Large intestine (tissue), 3 donors: ENCODE measurements at regions not wholly inside any gene's neighbourhood (a gene's known extent, or its start where the extent isn't known, plus 50 kb on each side); places are given as distances from the start of the nearest gene placed in this dataset.
A peak's percentile ranks its signal among the peaks of the same experiment; 100 is the strongest.

Experiments used
- DNase-seq, 2 donors: peaks; one replicate each; pipeline versions ENCODE4 v3.0.0 to v3.0.0-alpha.2; 2013
- H3K27ac ChIP-seq: one replicate; pipeline ENCODE4 v1.5.1; 2013; ENCODE audit warnings: low read length
- H3K27me3 ChIP-seq: 2 replicates; pipeline ENCODE4 v1.6.1; 2013; ENCODE audit warnings: low read length; ENCODE audit not compliant: control insufficient read depth, insufficient read depth
- H3K36me3 ChIP-seq: 2 replicates; pipeline ENCODE4 v1.6.1; 2013; ENCODE audit warnings: low read length; ENCODE audit not compliant: control insufficient read depth, insufficient read depth
- H3K4me1 ChIP-seq: one replicate; pipeline ENCODE4 v1.6.1; 2013; ENCODE audit warnings: low read length; ENCODE audit not compliant: control insufficient read depth, insufficient read depth
- H3K4me3 ChIP-seq: one replicate; pipeline ENCODE4 v1.5.1; 2013; ENCODE audit warnings: low read length
- H3K9me3 ChIP-seq: one replicate; pipeline ENCODE4 v1.6.1; 2013; ENCODE audit warnings: mild to moderate bottlenecking, low read depth, low read length, moderate library complexity; ENCODE audit not compliant: control insufficient read depth
- WGBS: methylation state at CpG from one replicate; pipeline ENCODE4 v1.1.5; 2013; ENCODE audit warnings: low lambda C conversion rate; ENCODE audit not compliant: insufficient coverage; 5-methylcytosine and 5-hydroxymethylcytosine counted together

GRCh38 chr6:109230453-109230852, 135.1 kb downstream of the CEP57L1 start:
- peak overlapping the region; percentile 78 for H3K27ac ChIP-seq
- no peaks in the 10 kb centered on the region for H3K27me3 ChIP-seq
- no peak overlapping the region for H3K4me3 ChIP-seq
- peaks cover 3% of the 10 kb centered on the region for H3K9me3 ChIP-seq
- no CpG with 5 or more reads among the region's 7 CpGs for WGBS
- DNase-seq: peak; percentile 73 to 88
- H3K36me3 ChIP-seq: no peaks in the 10 kb centered on the region
- H3K4me1 ChIP-seq: peaks cover 36% of the 10 kb centered on the region

GRCh38 chr6:109229536-109229935, 134.2 kb downstream of the CEP57L1 start:
- H3K9me3 ChIP-seq: no peaks in the 10 kb centered on the region
- H3K36me3 ChIP-seq: no peaks in the 10 kb centered on the region
- H3K4me1 ChIP-seq: peaks cover 36% of the 10 kb centered on the region
- no CpG with 5 or more reads among the region's 4 CpGs for WGBS
- no peak overlapping the region for H3K4me3 ChIP-seq
- peak overlapping the region; percentile 78 for H3K27ac ChIP-seq
- no peaks in the 10 kb centered on the region for H3K27me3 ChIP-seq
- DNase-seq: peak; percentile 74 to 90

GRCh38 chr6:109227646-109228045, 132.3 kb downstream of the CEP57L1 start:
- no peak overlapping the region for H3K27ac ChIP-seq
- no peaks in the 10 kb centered on the region for H3K9me3 ChIP-seq

GRCh38 chr6:109226353-109226752, 131.0 kb downstream of the CEP57L1 start:
- Histone ChIP-seq H3K4me3 (no peak overlapping the region), H3K4me1 (peaks cover 31% of the 10 kb centered on the region), H3K27me3 (no peaks in the 10 kb centered on the region), H3K36me3 (no peaks in the 10 kb centered on the region), H3K9me3 (no peaks in the 10 kb centered on the region), H3K27ac (no peak overlapping the region)
- no peak for DNase-seq

More at GRCh38 chr6:109227646-109228045, 132.3 kb downstream of the CEP57L1 start:
- H3K4me1 ChIP-seq: peaks cover 36% of the 10 kb centered on the region
- no peak overlapping the region for H3K4me3 ChIP-seq
- H3K36me3 ChIP-seq: no peaks in the 10 kb centered on the region
- peak in 1 of 2 donors; percentile 39 for DNase-seq
- H3K27me3 ChIP-seq: no peaks in the 10 kb centered on the region

GRCh38 chr6:109225946-109226345, 130.6 kb downstream of the CEP57L1 start:
- 53% methylated on average over 3 of the region's 6 CpGs for WGBS
- H3K36me3 ChIP-seq: no peaks in the 10 kb centered on the region
- DNase-seq: peak in 1 of 2 donors; percentile 70
- H3K27ac ChIP-seq: no peak overlapping the region
- no peaks in the 10 kb centered on the region for H3K9me3 ChIP-seq
- no peak overlapping the region for H3K4me3 ChIP-seq
- H3K27me3 ChIP-seq: no peaks in the 10 kb centered on the region
- H3K4me1 ChIP-seq: peaks cover 29% of the 10 kb centered on the region

DNA sequence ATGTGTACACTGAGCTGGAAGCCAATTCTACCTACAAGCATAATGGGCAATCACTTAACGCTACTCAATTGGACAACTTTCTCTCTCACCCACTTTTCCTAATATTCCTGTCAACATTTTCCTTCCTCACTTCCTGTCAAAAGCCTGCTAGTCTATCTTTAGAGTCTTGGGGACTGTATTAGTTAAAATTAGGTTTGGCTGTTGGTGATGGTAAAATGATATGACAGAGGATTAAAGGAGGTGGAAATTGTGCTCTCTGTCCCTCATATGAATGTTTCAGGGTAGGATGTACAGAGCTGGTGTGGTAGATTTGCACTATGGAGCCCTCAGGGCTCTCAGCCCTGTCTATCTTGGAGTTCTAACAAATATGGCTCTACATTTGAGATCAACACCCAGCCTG, 129.7 kb downstream of the CEP57L1 start:
- Histone ChIP-seq H3K27ac (no peak overlapping the region), H3K36me3 (no peaks in the 10 kb centered on the region), H3K27me3 (no peaks in the 10 kb centered on the region), H3K9me3 (no peaks in the 10 kb centered on the region), H3K4me1 (peaks cover 20% of the 10 kb centered on the region), H3K4me3 (no peak overlapping the region)
- 100% methylated on average over 1 of the region's 1 CpG for WGBS
- DNase-seq: no peak

DNA sequence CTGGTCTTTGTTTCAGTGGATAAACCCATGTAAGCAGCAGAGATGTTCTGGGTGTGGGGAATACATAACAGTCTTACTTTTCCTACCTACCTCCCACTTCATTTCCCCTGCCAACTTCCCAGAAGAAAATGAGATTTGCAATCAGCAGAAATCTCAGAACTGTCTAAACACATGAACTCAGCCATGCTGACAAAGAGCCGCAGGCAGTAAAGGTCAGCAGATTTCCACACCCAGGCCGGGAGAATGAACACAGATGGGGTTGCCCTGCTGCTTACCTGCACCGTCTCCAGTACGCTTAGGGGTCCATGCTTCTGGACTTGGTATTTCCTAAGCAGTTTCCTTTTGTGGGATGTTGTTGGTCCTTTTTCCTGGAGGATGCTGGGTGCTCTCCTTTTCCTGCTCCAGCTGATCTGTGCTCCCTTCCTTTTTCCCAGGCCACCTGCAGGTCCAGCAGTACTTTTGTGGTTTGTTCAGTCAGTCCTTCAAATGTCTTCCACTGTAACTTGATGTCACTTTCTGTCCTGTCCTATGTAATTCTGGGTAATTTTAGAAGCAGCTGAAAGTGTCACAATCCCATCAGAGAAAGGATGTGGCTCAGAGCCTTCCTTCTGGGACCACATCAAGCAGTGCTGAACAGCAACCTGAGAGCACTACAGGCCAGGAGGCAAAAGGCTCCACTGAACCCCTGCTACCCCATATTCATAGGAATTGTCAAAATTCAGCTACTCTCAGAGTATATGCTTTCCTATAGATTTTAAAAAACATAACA, 129.0 kb downstream of the CEP57L1 start:
- no CpG with 5 or more reads among the region's 4 CpGs for WGBS

DNA sequence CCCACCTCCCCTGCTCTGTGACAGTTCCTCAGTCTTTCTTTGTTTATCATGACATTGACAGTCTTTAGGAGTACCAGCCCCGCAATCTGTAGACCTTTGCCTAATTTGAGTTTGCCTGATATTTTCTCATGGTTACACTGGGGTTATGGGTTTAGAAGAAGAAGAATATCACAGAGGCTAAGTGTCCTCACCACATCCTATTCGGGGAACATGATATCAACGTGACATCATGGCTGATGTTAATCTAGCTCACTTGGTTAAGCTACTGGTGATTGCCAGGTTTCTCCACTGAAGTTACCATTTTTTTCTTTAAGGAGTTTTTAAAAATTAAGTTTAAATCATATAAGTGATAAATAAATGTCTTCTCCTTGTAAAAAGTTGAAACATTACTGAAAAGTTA, 127.5 kb downstream of the CEP57L1 start:
- H3K27me3 ChIP-seq: no peaks in the 10 kb centered on the region
- H3K4me1 ChIP-seq: peaks cover 8% of the 10 kb centered on the region
- H3K4me3 ChIP-seq: no peak overlapping the region
- no peak overlapping the region for H3K27ac ChIP-seq
- no peaks in the 10 kb centered on the region for H3K9me3 ChIP-seq
- no peaks in the 10 kb centered on the region for H3K36me3 ChIP-seq
- DNase-seq: no peak
- WGBS: no CpG with 5 or more reads among the region's 3 CpGs

More for the DNA sequence above, 129.0 kb downstream of the CEP57L1 start:
- H3K9me3 ChIP-seq: no peaks in the 10 kb centered on the region
- no peaks in the 10 kb centered on the region for H3K36me3 ChIP-seq
- H3K4me3 ChIP-seq: no peak overlapping the region
- DNase-seq: no peak
- H3K27me3 ChIP-seq: no peaks in the 10 kb centered on the region
- no peak overlapping the region for H3K27ac ChIP-seq
- peaks cover 14% of the 10 kb centered on the region for H3K4me1 ChIP-seq

DNA sequence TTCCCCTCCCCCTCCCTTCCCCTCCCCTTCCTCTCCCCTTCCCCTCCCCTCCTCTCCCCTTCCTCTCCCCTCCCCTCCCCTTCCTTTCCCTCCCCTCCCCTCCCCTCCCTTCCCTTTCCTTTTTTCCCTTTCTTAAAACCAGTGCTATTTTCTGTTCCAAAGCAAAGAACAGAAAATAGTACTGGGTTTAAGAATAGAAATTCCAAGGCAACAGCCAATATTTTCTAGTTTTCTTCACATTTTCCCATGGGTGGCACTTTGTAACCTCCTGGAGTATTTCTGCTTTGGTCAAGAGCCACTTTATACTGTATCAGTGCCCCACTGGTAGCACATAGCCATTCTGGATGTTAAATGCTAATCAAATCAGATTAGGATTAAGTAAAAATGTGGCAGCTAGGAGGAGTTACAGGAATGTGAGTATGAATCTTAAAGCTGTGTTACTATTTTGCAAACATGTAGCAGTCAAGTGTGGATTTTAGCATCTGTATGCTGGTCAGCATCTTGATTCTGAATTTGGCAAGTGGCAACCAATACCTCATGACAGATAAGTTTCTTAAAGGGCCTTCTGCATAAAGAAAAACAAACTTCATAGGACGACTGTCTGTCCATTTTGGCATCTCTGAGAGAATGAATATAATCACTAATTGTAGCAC, 126.4 kb downstream of the CEP57L1 start:
- no peaks in the 10 kb centered on the region for H3K27me3 ChIP-seq
- no peaks in the 10 kb centered on the region for H3K9me3 ChIP-seq
- H3K4me1 ChIP-seq: peaks cover 2% of the 10 kb centered on the region
- H3K4me3 ChIP-seq: no peak overlapping the region
- H3K27ac ChIP-seq: no peak overlapping the region
- no CpG with 5 or more reads among the region's 1 CpG for WGBS
- no peaks in the 10 kb centered on the region for H3K36me3 ChIP-seq
- no peak for DNase-seq
